Superior temporal gyrus (tissue), 1 donor: ENCODE measurements at regions not wholly inside any gene's neighbourhood (a gene's known extent, or its start where the extent isn't known, plus 50 kb on each side); places are given as distances from the start of the nearest gene placed in this dataset.
"Not testable (repeated sequence)": the region's sequence is repeated elsewhere in the genome, so short reads cannot be mapped to it uniquely, and the experiment has no call there.

ENCODE experiments used
- DNase-seq: peaks from one replicate; pipeline ENCODE4 v3.0.0-alpha.2; 2016; ENCODE audit errors: extremely low spot score

DNA sequence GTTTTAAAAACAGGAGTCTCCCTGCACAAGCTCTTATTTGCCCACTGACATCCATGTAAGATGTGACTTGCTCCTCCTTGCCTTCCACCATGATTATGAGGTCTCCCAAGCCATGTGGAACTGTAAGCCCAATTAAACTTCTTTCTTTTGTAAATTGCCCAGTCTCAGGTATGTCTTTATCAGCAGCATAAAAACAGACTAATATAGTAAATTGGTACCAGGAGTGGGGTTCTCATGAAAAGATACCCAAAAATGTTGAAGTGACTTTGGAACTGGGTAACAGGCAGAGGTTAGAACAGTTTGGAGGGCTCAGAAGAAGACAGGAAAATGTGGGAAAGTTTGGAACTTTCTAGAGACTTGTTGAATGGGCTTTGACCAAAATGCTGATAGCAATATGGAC, 995.9 kb upstream of the USP15 start:
- DNase-seq, result not testable (repeated sequence)

DNA sequence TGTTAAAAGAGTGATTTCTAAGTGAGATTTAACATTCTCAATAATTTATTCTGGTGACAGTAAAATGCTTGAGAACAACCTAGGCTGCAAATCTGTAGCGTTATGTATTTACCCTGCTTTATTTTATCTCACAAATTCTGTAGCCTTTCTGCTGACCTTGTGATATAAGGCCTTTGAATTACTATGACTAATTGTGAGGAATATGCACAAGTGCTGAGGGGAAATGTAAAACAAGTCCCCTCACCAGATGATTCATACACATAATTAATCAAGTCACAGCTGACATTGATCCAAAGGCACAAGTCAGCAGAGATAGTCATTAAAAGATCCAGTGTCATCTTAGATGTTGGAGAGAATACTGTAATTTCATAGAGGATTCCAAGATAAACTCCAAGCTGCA, 992.7 kb upstream of the USP15 start:
- no peak for DNase-seq

- DNase-seq, result no peak
Measured at GRCh38 chr12:61272441-61272840, 987.8 kb upstream of the USP15 start.

- no peak for DNase-seq
Measured at GRCh38 chr12:61282790-61283575, 977.2 kb upstream of the USP15 start.

DNA sequence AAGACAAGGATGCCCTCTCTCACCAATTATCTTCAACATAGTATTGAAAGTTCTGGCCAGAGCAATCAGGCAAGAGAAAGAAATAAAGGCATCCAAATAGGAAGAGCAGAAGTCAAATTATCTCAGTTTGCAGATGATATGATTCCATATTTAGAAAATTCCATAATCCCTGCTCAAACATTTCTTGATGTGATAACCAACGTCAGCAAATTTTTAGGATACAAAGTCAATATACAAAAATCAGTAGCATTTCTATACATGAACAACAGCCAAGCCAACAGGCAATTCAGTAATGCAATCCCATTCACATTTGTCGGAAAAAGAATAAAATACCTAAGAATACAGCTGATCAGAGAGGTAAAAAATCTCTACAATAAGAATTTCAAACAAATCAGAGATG, 969.7 kb upstream of the USP15 start:
- no peak for DNase-seq

GRCh38 chr12:61291647-61292046, 968.6 kb upstream of the USP15 start:
- no peak for DNase-seq

DNA sequence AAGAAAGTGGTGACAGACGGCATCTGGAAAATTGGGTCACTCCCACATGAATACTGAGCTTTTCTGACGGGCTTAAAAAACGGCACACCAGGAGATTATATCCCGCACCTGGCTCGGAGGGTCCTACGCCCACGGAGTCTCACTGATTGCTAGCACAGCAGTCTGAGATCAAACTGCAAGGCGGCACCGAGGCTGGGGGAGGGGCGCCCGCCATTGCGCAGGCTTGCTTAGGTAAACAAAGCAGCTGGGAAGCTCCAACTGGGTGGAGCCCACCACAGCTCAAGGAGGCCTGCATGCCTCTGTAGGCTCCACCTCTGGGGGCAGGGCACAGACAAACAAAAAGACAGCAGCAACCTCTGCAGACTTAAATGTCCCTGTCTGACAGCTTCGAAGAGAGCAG, 966.2 kb upstream of the USP15 start:
- not testable (repeated sequence) for DNase-seq

- DNase-seq, result no peak
Measured at GRCh38 chr12:61301817-61302216, 958.4 kb upstream of the USP15 start.

GRCh38 chr12:61302282-61302681, 957.9 kb upstream of the USP15 start:
- no peak for DNase-seq

DNA sequence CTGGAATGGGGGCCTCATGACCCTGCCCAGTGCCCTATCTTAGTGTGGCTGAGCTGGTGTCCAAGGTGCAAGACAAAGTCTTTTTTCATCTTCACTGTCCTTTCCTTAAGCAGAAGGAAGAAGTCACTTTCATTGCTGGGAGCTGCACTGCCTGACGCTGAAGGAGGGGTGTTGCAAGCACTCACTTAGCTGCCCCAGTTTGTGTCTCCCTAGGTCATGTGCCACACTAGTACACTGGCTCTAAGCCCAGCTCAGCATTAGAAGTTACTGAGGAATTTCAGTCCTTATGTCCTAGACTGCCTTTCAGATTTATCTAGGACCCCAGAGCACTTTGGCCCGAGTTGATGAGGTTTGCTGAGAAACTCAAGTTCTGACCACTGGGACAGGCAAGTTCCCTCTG, 952.0 kb upstream of the USP15 start:
- no peak for DNase-seq

DNA sequence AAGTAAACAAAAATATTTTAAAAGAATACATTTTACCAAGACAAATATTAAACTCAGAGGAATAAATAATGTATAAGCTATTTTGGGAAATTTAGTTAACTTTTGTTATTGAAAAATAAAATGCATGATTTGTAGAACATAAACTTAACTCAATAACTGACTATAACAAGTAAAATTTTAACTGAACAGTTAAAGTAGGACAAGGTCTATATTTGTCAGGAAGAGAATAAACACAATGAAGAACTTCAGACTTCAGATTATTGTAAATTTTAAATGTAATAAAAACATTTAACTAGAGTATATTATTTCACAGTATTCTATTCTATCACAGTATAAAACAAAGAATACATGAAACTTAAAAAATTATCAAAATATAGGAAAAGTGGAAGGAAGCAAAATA, 948.8 kb upstream of the USP15 start:
- no peak for DNase-seq

DNA sequence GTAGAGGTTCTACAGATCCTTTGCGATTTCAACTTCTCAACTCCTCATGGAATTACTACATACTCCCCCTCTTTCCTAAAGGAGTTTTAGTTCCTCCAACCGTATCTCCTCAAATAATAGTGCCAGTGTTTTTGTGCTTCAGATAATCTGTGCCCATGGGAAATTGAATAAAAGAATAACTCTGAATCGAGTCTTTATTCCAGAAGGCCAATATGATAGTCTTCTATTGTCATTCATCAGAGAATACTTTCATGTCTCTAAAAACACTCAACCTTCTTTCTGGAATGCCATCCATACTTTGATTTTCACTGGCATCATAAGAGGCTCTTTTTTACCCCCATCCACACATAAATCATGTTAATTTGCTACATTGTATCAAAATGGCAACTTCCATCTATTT, 911.3 kb upstream of the USP15 start:
- DNase-seq, result no peak

GRCh38 chr12:61355105-61355504, 905.1 kb upstream of the USP15 start:
- no peak for DNase-seq

- DNase-seq, result no peak
Measured at GRCh38 chr12:61356485-61356884, 903.7 kb upstream of the USP15 start.

DNA sequence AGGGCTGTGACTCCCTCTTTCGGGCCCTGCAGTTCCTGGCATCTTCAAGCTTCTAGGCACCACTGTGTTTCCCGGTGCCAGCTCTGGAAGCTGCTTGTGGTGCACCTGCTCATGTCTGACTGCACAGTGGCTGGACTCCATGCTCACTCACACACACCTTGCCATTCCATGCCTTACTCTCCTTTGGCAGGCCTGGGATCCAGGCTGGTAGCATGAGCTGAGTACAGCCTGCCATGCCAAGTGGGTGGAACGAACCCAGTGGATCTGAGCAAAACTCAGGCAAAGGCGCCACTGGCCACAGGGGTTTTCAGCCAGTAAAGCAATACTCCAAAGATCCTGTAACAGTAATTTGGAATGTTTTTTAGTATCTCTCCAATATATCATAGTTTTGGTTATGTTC, 902.7 kb upstream of the USP15 start:
- no peak for DNase-seq

- no peak for DNase-seq
Measured at GRCh38 chr12:61362037-61362436, 898.2 kb upstream of the USP15 start.

DNA sequence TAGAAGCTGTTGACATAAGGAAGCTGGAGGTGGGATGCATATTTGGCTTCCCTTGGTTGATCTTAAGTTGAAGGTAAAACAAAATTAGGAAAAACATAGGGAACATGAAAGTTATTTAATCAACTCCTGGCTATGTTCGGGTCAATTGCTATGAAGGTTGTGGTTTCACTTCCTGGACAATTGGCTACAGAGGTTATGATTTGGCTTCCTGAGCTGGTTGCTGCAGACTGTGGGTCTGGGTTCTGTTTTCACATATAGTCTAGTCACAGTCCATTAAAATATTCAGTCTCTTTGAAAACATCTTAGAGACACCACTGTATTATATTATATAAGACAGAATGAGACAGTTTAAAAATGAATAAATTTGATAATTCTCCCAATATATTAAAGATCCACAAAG, 895.2 kb upstream of the USP15 start:
- DNase-seq, result no peak

DNA sequence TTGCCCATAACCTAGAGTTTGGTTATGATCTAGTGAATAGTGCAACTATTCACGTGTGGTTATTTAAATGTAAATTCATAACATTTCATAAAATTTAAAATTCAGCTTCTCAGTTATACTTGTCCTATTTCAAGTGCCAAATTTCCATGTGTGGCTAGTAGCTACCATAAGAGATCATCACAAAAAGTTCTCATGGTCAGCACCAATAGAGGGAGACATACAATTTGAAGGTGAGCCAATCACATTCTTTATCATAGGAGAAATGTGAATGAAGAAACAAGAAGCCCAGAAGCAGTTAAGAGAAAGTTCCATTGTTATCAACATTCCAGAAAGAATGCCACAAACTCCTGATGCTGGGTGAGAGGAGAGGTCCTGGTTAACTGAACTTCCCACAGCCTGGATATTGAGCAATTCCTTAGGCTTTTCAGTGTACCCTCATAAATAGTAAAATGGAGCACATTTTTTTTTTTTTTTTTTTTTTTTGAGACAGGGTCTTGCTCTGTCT, 892.9 kb upstream of the USP15 start:
- no peak for DNase-seq

- DNase-seq, result no peak
Measured at GRCh38 chr12:61369241-61369910, 890.8 kb upstream of the USP15 start.

DNA sequence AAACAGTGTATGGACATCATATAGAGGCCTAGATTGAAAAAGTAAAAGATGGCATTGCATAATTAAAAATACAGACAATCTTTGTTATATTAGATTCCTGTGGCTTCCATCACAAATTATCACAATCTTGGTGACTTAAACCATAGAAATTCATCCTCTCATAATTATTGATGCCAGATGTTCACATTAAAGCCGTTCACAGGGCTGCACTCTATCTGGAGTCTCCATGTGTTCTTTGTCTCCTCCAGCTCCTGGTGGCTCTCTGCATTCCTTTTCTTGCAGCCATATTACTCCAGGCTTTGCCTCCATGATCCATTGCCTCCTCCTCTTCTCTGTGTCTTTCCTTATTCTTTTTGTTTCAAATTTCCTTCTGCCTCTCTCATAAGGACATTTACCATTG, 875.7 kb upstream of the USP15 start:
- no peak for DNase-seq

GRCh38 chr12:61385771-61386170, 874.4 kb upstream of the USP15 start:
- DNase-seq, result no peak

DNA sequence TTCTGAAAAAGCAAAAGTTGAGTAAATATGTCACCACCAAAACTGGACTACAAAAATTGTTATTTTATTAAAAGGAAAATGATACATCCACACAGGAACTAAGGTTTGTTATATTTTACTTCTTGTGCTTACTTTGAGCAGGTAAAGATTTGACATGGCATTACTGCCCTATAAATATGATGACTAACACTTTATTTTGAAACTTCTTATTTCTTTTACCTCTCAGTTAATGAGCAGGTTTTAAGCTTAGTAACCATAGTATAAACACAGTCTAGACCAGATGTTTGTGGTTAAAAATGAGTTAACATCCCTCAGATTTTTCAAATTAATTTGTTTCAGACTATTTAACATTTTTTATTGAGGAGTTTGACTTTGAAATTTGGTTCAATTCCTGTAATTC, 862.5 kb upstream of the USP15 start:
- no peak for DNase-seq

DNA sequence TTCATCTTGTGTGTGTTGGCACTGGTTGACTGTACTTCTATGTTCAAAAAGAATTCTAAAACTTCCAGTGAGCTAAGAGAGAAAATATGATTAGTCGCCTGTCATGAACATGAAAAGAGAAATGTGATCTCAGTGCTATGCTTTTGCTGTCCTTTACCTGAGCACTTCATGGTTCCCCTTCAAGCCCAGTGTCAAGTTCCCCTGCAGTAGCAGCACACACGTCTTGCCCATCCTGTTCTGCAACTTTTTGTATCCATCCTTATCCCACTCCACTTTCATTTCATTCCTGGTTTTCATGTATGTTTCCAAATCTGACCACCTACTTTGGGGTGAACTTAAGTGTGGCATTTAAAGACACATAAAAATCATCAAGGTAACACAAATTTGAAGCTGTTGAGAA, 848.0 kb upstream of the USP15 start:
- DNase-seq, result no peak
